HEK293 (cell line): ENCODE measurements at regions not wholly inside any gene's neighbourhood (a gene's known extent, or its start where the extent isn't known, plus 50 kb on each side); places are given as distances from the start of the nearest gene placed in this dataset.

Experiments used
- CTCF ChIA-PET: fragments of 350-600 bp; formaldehyde crosslinking; extraction: SDS; loops from one replicate; lab custom pipeline; 2021; ENCODE audit warnings: antibody characterized with exemption; lab: Yijun Ruan, JAX
- POLR2A ChIA-PET: fragments of 300-600 bp; formaldehyde crosslinking; extraction: SDS; loops from one replicate; lab custom pipeline; 2020; ENCODE audit warnings: antibody characterized with exemption, inconsistent platforms; lab: Yijun Ruan, JAX
- H3K27ac ChIP-seq: fragments of 200-500 bp; sonication (Bioruptor generic); 2 replicates; pipeline ENCODE4 v1.5.1; 2014; ENCODE audit warnings: low read depth, low read length, control low read depth, inconsistent platforms; ENCODE audit errors: extremely low read depth
- H3K36me3 ChIP-seq, 2 experiments: fragments of 200-500 bp in 1 of 2; sonication (Bioruptor generic) in 1 of 2; 1 replicate in 1 of 2; 2 replicates in 1 of 2; pipeline ENCODE4 v1.5.1; 2014 to 2017; ENCODE audit warnings: inconsistent platforms in 2 of 2, low read length in 2 of 2; ENCODE audit not compliant: control insufficient read depth in 2 of 2, insufficient read depth in 1 of 2
- H3K4me1 ChIP-seq: fragments of 200-500 bp; sonication (Bioruptor generic); 2 replicates; pipeline ENCODE4 v1.5.1; 2014; ENCODE audit warnings: mild to moderate bottlenecking, low read length, inconsistent platforms; ENCODE audit not compliant: control insufficient read depth, insufficient read depth
- H3K4me3 ChIP-seq: 2 replicates; pipeline ENCODE4 v1.5.1; 2011; ENCODE audit warnings: low read depth, mild to moderate bottlenecking, control low read depth, low read length, moderate library complexity
- H3K9me3 ChIP-seq: fragments of 200-500 bp; sonication (Bioruptor generic); 2 replicates; pipeline ENCODE4 v1.5.1; 2014; ENCODE audit warnings: low read depth, low read length, inconsistent platforms; ENCODE audit not compliant: control insufficient read depth, insufficient read depth
- HOXD13 ChIP-seq: sonication (generic); formaldehyde crosslinking; IDR thresholded peaks from 2 replicates; pipeline ENCODE4 v1.8.0; 2022; ENCODE audit warnings: missing genetic modification reagents, borderline replicate concordance
- KLF1 ChIP-seq: fragments of 450-650 bp; formaldehyde crosslinking; IDR thresholded peaks from 2 replicates; pipeline ENCODE4 v1.5.1; 2016; ENCODE audit warnings: missing biosample characterization, missing genetic modification characterization
- KLF8 ChIP-seq: fragments of 450-650 bp; formaldehyde crosslinking; IDR thresholded peaks from 2 replicates; pipeline ENCODE4 v1.5.1; 2016; ENCODE audit warnings: missing biosample characterization, missing genetic modification characterization
- MZF1 ChIP-seq: fragments of 450-650 bp; formaldehyde crosslinking; IDR thresholded peaks from 2 replicates; pipeline ENCODE4 v1.5.1; 2017; ENCODE audit warnings: missing biosample characterization, missing genetic modification characterization, borderline replicate concordance
- ZNF155 ChIP-seq: fragments of 450-650 bp; formaldehyde crosslinking; IDR thresholded peaks from 2 replicates; pipeline ENCODE4 v1.5.1; 2016; ENCODE audit warnings: missing biosample characterization, missing genetic modification characterization
- ZNF202 ChIP-seq: fragments of 450-650 bp; formaldehyde crosslinking; IDR thresholded peaks from 2 replicates; pipeline ENCODE4 v1.5.1; 2016; ENCODE audit warnings: missing biosample characterization, missing genetic modification characterization, borderline replicate concordance
- ZNF274 ChIP-seq, 2 experiments: fragments of 200-500 bp in 1 of 2; fragments of 450-650 bp in 1 of 2; sonication (Bioruptor generic) in 1 of 2; formaldehyde crosslinking in 1 of 2; IDR thresholded peaks; 2 replicates each; pipeline versions ENCODE4 v1.5.1 to v1.6.1; 2014 to 2016; ENCODE audit warnings: borderline replicate concordance in 1 of 2, inconsistent platforms in 1 of 2, low read length in 1 of 2, missing biosample characterization in 1 of 2, missing genetic modification characterization in 1 of 2
- ZNF311 ChIP-seq: fragments of 450-650 bp; formaldehyde crosslinking; IDR thresholded peaks from 2 replicates; pipeline ENCODE4 v1.5.1; 2017; ENCODE audit warnings: missing biosample characterization, missing genetic modification characterization, borderline replicate concordance
- ZNF350 ChIP-seq: fragments of 450-650 bp; formaldehyde crosslinking; IDR thresholded peaks from 2 replicates; pipeline ENCODE4 v1.5.0; 2017; ENCODE audit warnings: missing biosample characterization, mild to moderate bottlenecking, missing genetic modification characterization
- ZNF501 ChIP-seq: fragments of 450-650 bp; formaldehyde crosslinking; IDR thresholded peaks from 2 replicates; pipeline ENCODE4 v1.5.1; 2016; ENCODE audit warnings: missing biosample characterization, missing genetic modification characterization
- ZNF518A ChIP-seq: fragments of 450-650 bp; formaldehyde crosslinking; conservative IDR thresholded peaks from 2 replicates; pipeline ENCODE4 v1.5.1; 2016; ENCODE audit warnings: low read depth, missing biosample characterization, missing genetic modification characterization
- ZNF549 ChIP-seq: fragments of 450-650 bp; IDR thresholded peaks from 2 replicates; pipeline ENCODE4 v1.5.1; 2018; ENCODE audit warnings: missing biosample characterization, missing genetic modification characterization, mild to moderate bottlenecking, inconsistent platforms, moderate library complexity
- ZNF558 ChIP-seq: fragments of 450-650 bp; formaldehyde crosslinking; IDR thresholded peaks from 2 replicates; pipeline ENCODE4 v1.5.1; 2016; ENCODE audit warnings: missing biosample characterization, missing genetic modification characterization
- ZNF624 ChIP-seq: fragments of 450-650 bp; formaldehyde crosslinking; IDR thresholded peaks from 2 replicates; pipeline ENCODE4 v1.5.1; 2017; ENCODE audit warnings: missing biosample characterization, missing genetic modification characterization
- ZNF664 ChIP-seq: fragments of 450-650 bp; formaldehyde crosslinking; IDR thresholded peaks from 2 replicates; pipeline ENCODE4 v1.5.1; 2016; ENCODE audit warnings: missing biosample characterization, missing genetic modification characterization
- ZNF747 ChIP-seq: fragments of 450-650 bp; formaldehyde crosslinking; IDR thresholded peaks from 2 replicates; pipeline ENCODE4 v1.5.1; 2016; ENCODE audit warnings: missing biosample characterization, missing genetic modification characterization
- ZSCAN4 ChIP-seq: fragments of 450-650 bp; formaldehyde crosslinking; IDR thresholded peaks from 2 replicates; pipeline ENCODE4 v1.5.1; 2017; ENCODE audit warnings: missing biosample characterization, missing genetic modification characterization
- TF ChIP-seq, protein P1 (sequence below): fragments of 450-650 bp; formaldehyde crosslinking; IDR thresholded peaks from 2 replicates; pipeline ENCODE4 v1.5.1; 2016; ENCODE audit warnings: missing biosample characterization, missing genetic modification characterization, low read depth
- TF ChIP-seq, protein P2 (sequence below): IDR thresholded peaks from 2 replicates; pipeline ENCODE4 v1.6.1; 2011; ENCODE audit warnings: mild to moderate bottlenecking, low read depth, low read length, borderline replicate concordance

DNA sequence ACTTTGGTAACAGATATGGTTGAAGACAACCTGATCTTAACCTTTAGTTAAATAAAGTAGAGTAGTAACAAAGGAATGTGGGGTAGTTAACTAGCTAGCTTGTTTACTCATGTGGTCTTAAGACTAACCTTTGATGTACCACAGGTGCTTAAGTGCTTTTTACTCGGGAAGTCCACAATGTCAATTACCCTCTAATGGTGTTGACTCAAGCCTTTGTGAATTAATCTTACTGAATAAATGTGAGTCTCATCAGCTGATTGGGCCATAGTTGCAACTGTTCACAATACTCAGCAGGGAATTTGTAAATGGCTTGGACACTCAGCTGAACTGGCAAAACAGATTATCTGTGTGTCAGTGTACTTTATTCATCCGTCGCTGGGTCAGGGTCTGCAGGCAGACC is 119.0 kb upstream of the UGT8 start:
- TF ChIP-seq, protein P1, sequence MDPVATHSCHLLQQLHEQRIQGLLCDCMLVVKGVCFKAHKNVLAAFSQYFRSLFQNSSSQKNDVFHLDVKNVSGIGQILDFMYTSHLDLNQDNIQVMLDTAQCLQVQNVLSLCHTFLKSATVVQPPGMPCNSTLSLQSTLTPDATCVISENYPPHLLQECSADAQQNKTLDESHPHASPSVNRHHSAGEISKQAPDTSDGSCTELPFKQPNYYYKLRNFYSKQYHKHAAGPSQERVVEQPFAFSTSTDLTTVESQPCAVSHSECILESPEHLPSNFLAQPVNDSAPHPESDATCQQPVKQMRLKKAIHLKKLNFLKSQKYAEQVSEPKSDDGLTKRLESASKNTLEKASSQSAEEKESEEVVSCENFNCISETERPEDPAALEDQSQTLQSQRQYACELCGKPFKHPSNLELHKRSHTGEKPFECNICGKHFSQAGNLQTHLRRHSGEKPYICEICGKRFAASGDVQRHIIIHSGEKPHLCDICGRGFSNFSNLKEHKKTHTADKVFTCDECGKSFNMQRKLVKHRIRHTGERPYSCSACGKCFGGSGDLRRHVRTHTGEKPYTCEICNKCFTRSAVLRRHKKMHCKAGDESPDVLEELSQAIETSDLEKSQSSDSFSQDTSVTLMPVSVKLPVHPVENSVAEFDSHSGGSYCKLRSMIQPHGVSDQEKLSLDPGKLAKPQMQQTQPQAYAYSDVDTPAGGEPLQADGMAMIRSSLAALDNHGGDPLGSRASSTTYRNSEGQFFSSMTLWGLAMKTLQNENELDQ (tag by site-specific recombination) = no peak
- TF ChIP-seq ZSCAN4 (tag by site-specific recombination) (no peak), ZNF747 (tag by site-specific recombination) (no peak), KLF8 (tag by site-specific recombination) (no peak), MZF1 (tag by site-specific recombination) (no peak), ZNF549 (tag by site-specific recombination) (no peak), ZNF350 (tag by site-specific recombination) (no peak), ZNF664 (tag by site-specific recombination) (no peak), KLF1 (no peak), HOXD13 (CRISPR knock-in tag) (no peak), ZNF202 (no peak), ZNF501 (tag by site-specific recombination) (no peak), ZNF155 (no peak), ZNF558 (tag by site-specific recombination) (no peak), ZNF311 (no peak), ZNF274 (IDR thresholded peaks at IDR 0.05; ENCODE audit: low read length) (no peak), ZNF274 (tag by site-specific recombination; IDR thresholded peaks at IDR 0.05; ENCODE audit: borderline replicate concordance) (no peak), ZNF624 (no peak), ZNF518A (tag by site-specific recombination) (no peak)
- TF ChIP-seq, protein P2, sequence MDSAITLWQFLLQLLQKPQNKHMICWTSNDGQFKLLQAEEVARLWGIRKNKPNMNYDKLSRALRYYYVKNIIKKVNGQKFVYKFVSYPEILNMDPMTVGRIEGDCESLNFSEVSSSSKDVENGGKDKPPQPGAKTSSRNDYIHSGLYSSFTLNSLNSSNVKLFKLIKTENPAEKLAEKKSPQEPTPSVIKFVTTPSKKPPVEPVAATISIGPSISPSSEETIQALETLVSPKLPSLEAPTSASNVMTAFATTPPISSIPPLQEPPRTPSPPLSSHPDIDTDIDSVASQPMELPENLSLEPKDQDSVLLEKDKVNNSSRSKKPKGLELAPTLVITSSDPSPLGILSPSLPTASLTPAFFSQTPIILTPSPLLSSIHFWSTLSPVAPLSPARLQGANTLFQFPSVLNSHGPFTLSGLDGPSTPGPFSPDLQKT = no peak
- Histone ChIP-seq H3K4me1 (no peaks in the 10 kb centered on the region), H3K36me3 (no peaks in the 10 kb centered on the region), H3K9me3 (no peaks in the 10 kb centered on the region), H3K4me3 (no peak overlapping the region), H3K27ac (no peak overlapping the region)
- ChIA-PET POLR2A (no interaction called here), CTCF (no interaction called here)
